HEK293 (cell line): ENCODE measurements at regions not wholly inside any gene's neighbourhood (a gene's known extent, or its start where the extent isn't known, plus 50 kb on each side); places are given as distances from the start of the nearest gene placed in this dataset.

Experiments
- GLI4 ChIP-seq: fragments of 450-650 bp; formaldehyde crosslinking; IDR thresholded peaks from 2 replicates; pipeline ENCODE4 v1.5.1; 2016; ENCODE audit warnings: missing biosample characterization, missing genetic modification characterization
- GLIS1 ChIP-seq: fragments of 450-650 bp; formaldehyde crosslinking; IDR thresholded peaks from 2 replicates; pipeline ENCODE4 v1.5.1; 2016; ENCODE audit warnings: missing biosample characterization, missing genetic modification characterization
- HOXD13 ChIP-seq: sonication (generic); formaldehyde crosslinking; IDR thresholded peaks from 2 replicates; pipeline ENCODE4 v1.8.0; 2022; ENCODE audit warnings: missing genetic modification reagents, borderline replicate concordance
- KLF16 ChIP-seq: fragments of 450-650 bp; formaldehyde crosslinking; IDR thresholded peaks from 2 replicates; pipeline ENCODE4 v1.5.1; 2017; ENCODE audit warnings: missing biosample characterization, missing genetic modification characterization
- MEIS1 ChIP-seq: sonication (generic); formaldehyde crosslinking; IDR thresholded peaks from 2 replicates; pipeline ENCODE4 v1.8.1; 2022; ENCODE audit warnings: missing genetic modification reagents, mild to moderate bottlenecking, borderline replicate concordance
- SETDB1 ChIP-seq: IDR thresholded peaks from one replicate; pipeline ENCODE4 v1.6.1; 2017; ENCODE audit warnings: mild to moderate bottlenecking, low read length, moderate library complexity, mixed read lengths; ENCODE audit not compliant: insufficient read length
- SP7 ChIP-seq: fragments of 450-650 bp; formaldehyde crosslinking; IDR thresholded peaks from 2 replicates; pipeline ENCODE4 v1.5.1; 2016; ENCODE audit warnings: missing biosample characterization, missing genetic modification characterization
- ZBTB48 ChIP-seq: fragments of 450-650 bp; formaldehyde crosslinking; IDR thresholded peaks from 2 replicates; pipeline ENCODE4 v1.5.1; 2016; ENCODE audit warnings: missing biosample characterization, missing genetic modification characterization
- ZBTB7A ChIP-seq: fragments of 450-650 bp; formaldehyde crosslinking; IDR thresholded peaks from 2 replicates; pipeline ENCODE4 v1.5.1; 2016; ENCODE audit warnings: low read depth, missing biosample characterization, missing genetic modification characterization
- ZNF112 ChIP-seq: fragments of 450-650 bp; formaldehyde crosslinking; IDR thresholded peaks from 2 replicates; pipeline ENCODE4 v1.5.0; 2017; ENCODE audit warnings: missing biosample characterization, missing genetic modification characterization
- ZNF175 ChIP-seq: fragments of 450-650 bp; formaldehyde crosslinking; IDR thresholded peaks from 2 replicates; pipeline ENCODE4 v1.5.1; 2016; ENCODE audit warnings: missing biosample characterization, missing genetic modification characterization
- ZNF18 ChIP-seq: fragments of 450-650 bp; formaldehyde crosslinking; IDR thresholded peaks from 2 replicates; pipeline ENCODE4 v1.5.1; 2016; ENCODE audit warnings: missing biosample characterization, missing genetic modification characterization
- ZNF239 ChIP-seq: fragments of 450-650 bp; formaldehyde crosslinking; IDR thresholded peaks from 2 replicates; pipeline ENCODE4 v1.5.1; 2016; ENCODE audit warnings: missing biosample characterization, missing genetic modification characterization
- ZNF24 ChIP-seq: fragments of 450-650 bp; formaldehyde crosslinking; IDR thresholded peaks from 2 replicates; pipeline ENCODE4 v1.5.1; 2016; ENCODE audit warnings: missing biosample characterization, missing genetic modification characterization
- ZNF280C ChIP-seq: fragments of 450-650 bp; formaldehyde crosslinking; IDR thresholded peaks from 2 replicates; pipeline ENCODE4 v1.5.1; 2016; ENCODE audit warnings: missing biosample characterization, missing genetic modification characterization
- ZNF394 ChIP-seq: fragments of 450-650 bp; formaldehyde crosslinking; IDR thresholded peaks from 2 replicates; pipeline ENCODE4 v1.5.1; 2016; ENCODE audit warnings: missing biosample characterization, missing genetic modification characterization, mild to moderate bottlenecking, moderate library complexity, borderline replicate concordance
- ZNF398 ChIP-seq: fragments of 450-650 bp; formaldehyde crosslinking; IDR thresholded peaks from 2 replicates; pipeline ENCODE4 v1.5.1; 2017; ENCODE audit warnings: missing biosample characterization, missing genetic modification characterization
- ZNF513 ChIP-seq: fragments of 450-650 bp; IDR thresholded peaks from 2 replicates; pipeline ENCODE4 v1.5.1; 2018; ENCODE audit warnings: missing biosample characterization, missing genetic modification characterization
- ZNF518A ChIP-seq: fragments of 450-650 bp; formaldehyde crosslinking; conservative IDR thresholded peaks from 2 replicates; pipeline ENCODE4 v1.5.1; 2016; ENCODE audit warnings: low read depth, missing biosample characterization, missing genetic modification characterization
- ZNF549 ChIP-seq: fragments of 450-650 bp; IDR thresholded peaks from 2 replicates; pipeline ENCODE4 v1.5.1; 2018; ENCODE audit warnings: missing biosample characterization, missing genetic modification characterization, mild to moderate bottlenecking, inconsistent platforms, moderate library complexity
- ZNF626 ChIP-seq: fragments of 450-650 bp; sonication (Bioruptor Pico); formaldehyde crosslinking; IDR thresholded peaks from 2 replicates; pipeline ENCODE4 v1.5.1; 2018; ENCODE audit warnings: missing biosample characterization, missing genetic modification characterization, inconsistent platforms
- ZNF658 ChIP-seq: fragments of 450-650 bp; formaldehyde crosslinking; IDR thresholded peaks from 2 replicates; pipeline ENCODE4; 2016; ENCODE audit warnings: missing biosample characterization, missing genetic modification characterization
- ZNF76 ChIP-seq: fragments of 450-650 bp; formaldehyde crosslinking; IDR thresholded peaks from 2 replicates; pipeline ENCODE4; 2016; ENCODE audit warnings: low read depth, missing biosample characterization, missing genetic modification characterization, borderline replicate concordance
- ZSCAN16 ChIP-seq: fragments of 450-650 bp; formaldehyde crosslinking; IDR thresholded peaks from 2 replicates; pipeline ENCODE4 v1.5.1; 2016; ENCODE audit warnings: missing biosample characterization, missing genetic modification characterization
- ZXDB ChIP-seq: fragments of 450-650 bp; formaldehyde crosslinking; IDR thresholded peaks from 2 replicates; pipeline ENCODE4 v1.5.1; 2016; ENCODE audit warnings: missing biosample characterization, missing genetic modification characterization
- TF ChIP-seq, protein P1 (sequence below): fragments of 450-650 bp; formaldehyde crosslinking; IDR thresholded peaks from 2 replicates; pipeline ENCODE4 v1.5.1; 2016; ENCODE audit warnings: missing biosample characterization, missing genetic modification characterization, low read depth

DNA sequence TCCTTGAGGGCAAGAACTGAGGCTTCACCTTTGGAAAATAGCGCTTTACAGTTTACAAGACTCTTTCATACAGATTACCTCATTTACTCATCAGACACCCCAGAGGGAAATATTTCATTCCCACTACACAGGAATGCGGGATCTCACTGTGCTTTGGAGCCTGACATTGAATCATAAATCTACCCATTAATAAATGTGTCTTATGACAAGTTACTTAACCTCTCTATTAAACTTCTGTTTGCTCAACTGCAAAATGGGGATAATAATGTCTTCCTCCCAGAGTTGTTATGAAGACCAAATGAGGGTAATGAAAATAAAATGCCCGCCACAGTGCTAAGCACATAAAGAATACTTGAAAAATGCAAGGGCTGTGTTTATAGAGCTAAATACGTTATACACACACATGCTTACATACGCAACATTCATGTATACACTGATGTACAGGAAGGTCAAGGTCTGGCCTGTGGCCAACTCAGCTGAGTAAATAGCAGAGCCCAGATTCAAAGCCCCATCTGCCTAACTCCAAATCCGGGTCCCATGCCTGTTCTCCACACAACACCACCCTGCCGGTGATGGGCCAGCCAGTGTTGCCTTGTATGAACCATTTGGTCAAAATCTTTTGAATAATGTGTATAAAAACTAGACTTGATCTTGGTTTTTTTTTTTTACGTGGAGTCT lies 56.6 kb upstream of the CALM2 start (continued):
- TF ChIP-seq MEIS1 (CRISPR knock-in tag) (no peak), ZNF280C (tag by site-specific recombination) (no peak), ZXDB (tag by site-specific recombination) (no peak), ZSCAN16 (no peak), ZNF518A (no peak), KLF16 (tag by site-specific recombination) (peak; percentile 47), ZNF513 (tag by site-specific recombination) (no peak), ZNF112 (tag by site-specific recombination) (no peak), ZNF626 (tag by site-specific recombination) (no peak), GLIS1 (tag by site-specific recombination) (0 out of 2 replicates have a peak, but pooled peaks have one; percentile 10), ZBTB7A (tag by site-specific recombination) (no peak), ZNF76 (tag by site-specific recombination) (no peak), ZBTB48 (no peak), SETDB1 (no peak), SP7 (tag by site-specific recombination) (peak; percentile 77), ZNF239 (tag by site-specific recombination) (no peak), HOXD13 (no peak), ZNF394 (tag by site-specific recombination) (no peak), ZNF18 (tag by site-specific recombination) (no peak), GLI4 (no peak), ZNF24 (tag by site-specific recombination) (no peak; the same call in 1 of the 2 replicates), ZNF549 (tag by site-specific recombination) (no peak), ZNF658 (no peak), ZNF398 (tag by site-specific recombination) (no peak), ZNF175 (tag by site-specific recombination) (no peak)
- TF ChIP-seq, protein P1, sequence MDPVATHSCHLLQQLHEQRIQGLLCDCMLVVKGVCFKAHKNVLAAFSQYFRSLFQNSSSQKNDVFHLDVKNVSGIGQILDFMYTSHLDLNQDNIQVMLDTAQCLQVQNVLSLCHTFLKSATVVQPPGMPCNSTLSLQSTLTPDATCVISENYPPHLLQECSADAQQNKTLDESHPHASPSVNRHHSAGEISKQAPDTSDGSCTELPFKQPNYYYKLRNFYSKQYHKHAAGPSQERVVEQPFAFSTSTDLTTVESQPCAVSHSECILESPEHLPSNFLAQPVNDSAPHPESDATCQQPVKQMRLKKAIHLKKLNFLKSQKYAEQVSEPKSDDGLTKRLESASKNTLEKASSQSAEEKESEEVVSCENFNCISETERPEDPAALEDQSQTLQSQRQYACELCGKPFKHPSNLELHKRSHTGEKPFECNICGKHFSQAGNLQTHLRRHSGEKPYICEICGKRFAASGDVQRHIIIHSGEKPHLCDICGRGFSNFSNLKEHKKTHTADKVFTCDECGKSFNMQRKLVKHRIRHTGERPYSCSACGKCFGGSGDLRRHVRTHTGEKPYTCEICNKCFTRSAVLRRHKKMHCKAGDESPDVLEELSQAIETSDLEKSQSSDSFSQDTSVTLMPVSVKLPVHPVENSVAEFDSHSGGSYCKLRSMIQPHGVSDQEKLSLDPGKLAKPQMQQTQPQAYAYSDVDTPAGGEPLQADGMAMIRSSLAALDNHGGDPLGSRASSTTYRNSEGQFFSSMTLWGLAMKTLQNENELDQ (tag by site-specific recombination): no peak
